HL-60 (cell line): ENCODE measurements at regions not wholly inside any gene's neighbourhood (a gene's known extent, or its start where the extent isn't known, plus 50 kb on each side); places are given as distances from the start of the nearest gene placed in this dataset.

Source experiments
- DNase-seq, 2 experiments: peaks; one replicate each; pipeline ENCODE4 v3.0.0-alpha.2; 2010 to 2020; ENCODE audit warnings: low read depth in 1 of 2, low spot score in 1 of 2
- H3K27ac ChIP-seq: fragments of 250-450 bp; sonication (Bioruptor Pico); replicated peaks from 2 replicates; pipeline ENCODE4 v1.5.1; 2020; ENCODE audit warnings: mild to moderate bottlenecking, moderate library complexity
- H3K27me3 ChIP-seq: fragments of 250-450 bp; sonication (Bioruptor Pico); 2 replicates; pipeline ENCODE4 v1.5.1; 2021; ENCODE audit warnings: mild to moderate bottlenecking, moderate library complexity; ENCODE audit not compliant: insufficient read depth, poor library complexity, severe bottlenecking
- H3K4me3 ChIP-seq: replicated peaks from 2 replicates; pipeline ENCODE4 v1.5.1; 2011; ENCODE audit warnings: mild to moderate bottlenecking, control low read depth, low read length; ENCODE audit not compliant: insufficient read depth
- GABPA ChIP-seq: IDR thresholded peaks from 2 replicates; pipeline ENCODE4 v1.6.1; 2012; ENCODE audit warnings: low read depth
- POLR2AphosphoS5 ChIP-seq: IDR thresholded peaks from 2 replicates; pipeline ENCODE4 v1.6.1; 2012; ENCODE audit warnings: low read depth
- SPI1 ChIP-seq: IDR thresholded peaks from 2 replicates; pipeline ENCODE4 v1.6.1; 2012; ENCODE audit warnings: low read depth, mild to moderate bottlenecking, borderline replicate concordance
- TF ChIP-seq, protein P1 (sequence below): IDR thresholded peaks from 2 replicates; pipeline ENCODE4 v1.6.1; 2012; ENCODE audit warnings: low read depth; ENCODE audit not compliant: insufficient replicate concordance
- TF ChIP-seq, protein P2 (sequence below): IDR thresholded peaks from one replicate; pipeline ENCODE4 v1.5.1; 2011; ENCODE audit warnings: low read length, control low read depth, inconsistent platforms; ENCODE audit not compliant: insufficient read depth

- DNase-seq = no peak
- Histone ChIP-seq H3K27ac (no peak overlapping the region), H3K27me3 (peaks cover 2% of the 10 kb centered on the region)
Observed at GRCh38 chr14:49401373-49401772, 184.8 kb downstream of the RPS29 start.

GRCh38 chr14:49396801-49397200, 189.4 kb downstream of the RPS29 start:
- Histone ChIP-seq H3K27ac (no peak overlapping the region), H3K4me3 (no peak overlapping the region), H3K27me3 (peaks cover 2% of the 10 kb centered on the region)
- TF ChIP-seq, protein P1, sequence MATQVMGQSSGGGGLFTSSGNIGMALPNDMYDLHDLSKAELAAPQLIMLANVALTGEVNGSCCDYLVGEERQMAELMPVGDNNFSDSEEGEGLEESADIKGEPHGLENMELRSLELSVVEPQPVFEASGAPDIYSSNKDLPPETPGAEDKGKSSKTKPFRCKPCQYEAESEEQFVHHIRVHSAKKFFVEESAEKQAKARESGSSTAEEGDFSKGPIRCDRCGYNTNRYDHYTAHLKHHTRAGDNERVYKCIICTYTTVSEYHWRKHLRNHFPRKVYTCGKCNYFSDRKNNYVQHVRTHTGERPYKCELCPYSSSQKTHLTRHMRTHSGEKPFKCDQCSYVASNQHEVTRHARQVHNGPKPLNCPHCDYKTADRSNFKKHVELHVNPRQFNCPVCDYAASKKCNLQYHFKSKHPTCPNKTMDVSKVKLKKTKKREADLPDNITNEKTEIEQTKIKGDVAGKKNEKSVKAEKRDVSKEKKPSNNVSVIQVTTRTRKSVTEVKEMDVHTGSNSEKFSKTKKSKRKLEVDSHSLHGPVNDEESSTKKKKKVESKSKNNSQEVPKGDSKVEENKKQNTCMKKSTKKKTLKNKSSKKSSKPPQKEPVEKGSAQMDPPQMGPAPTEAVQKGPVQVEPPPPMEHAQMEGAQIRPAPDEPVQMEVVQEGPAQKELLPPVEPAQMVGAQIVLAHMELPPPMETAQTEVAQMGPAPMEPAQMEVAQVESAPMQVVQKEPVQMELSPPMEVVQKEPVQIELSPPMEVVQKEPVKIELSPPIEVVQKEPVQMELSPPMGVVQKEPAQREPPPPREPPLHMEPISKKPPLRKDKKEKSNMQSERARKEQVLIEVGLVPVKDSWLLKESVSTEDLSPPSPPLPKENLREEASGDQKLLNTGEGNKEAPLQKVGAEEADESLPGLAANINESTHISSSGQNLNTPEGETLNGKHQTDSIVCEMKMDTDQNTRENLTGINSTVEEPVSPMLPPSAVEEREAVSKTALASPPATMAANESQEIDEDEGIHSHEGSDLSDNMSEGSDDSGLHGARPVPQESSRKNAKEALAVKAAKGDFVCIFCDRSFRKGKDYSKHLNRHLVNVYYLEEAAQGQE = no peak
- TF ChIP-seq SPI1 (no peak), POLR2AphosphoS5 (no peak), GABPA (no peak)
- TF ChIP-seq, protein P2, sequence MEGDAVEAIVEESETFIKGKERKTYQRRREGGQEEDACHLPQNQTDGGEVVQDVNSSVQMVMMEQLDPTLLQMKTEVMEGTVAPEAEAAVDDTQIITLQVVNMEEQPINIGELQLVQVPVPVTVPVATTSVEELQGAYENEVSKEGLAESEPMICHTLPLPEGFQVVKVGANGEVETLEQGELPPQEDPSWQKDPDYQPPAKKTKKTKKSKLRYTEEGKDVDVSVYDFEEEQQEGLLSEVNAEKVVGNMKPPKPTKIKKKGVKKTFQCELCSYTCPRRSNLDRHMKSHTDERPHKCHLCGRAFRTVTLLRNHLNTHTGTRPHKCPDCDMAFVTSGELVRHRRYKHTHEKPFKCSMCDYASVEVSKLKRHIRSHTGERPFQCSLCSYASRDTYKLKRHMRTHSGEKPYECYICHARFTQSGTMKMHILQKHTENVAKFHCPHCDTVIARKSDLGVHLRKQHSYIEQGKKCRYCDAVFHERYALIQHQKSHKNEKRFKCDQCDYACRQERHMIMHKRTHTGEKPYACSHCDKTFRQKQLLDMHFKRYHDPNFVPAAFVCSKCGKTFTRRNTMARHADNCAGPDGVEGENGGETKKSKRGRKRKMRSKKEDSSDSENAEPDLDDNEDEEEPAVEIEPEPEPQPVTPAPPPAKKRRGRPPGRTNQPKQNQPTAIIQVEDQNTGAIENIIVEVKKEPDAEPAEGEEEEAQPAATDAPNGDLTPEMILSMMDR = no peak
- DNase-seq = no peak

More at GRCh38 chr14:49401373-49401772, 184.8 kb downstream of the RPS29 start:
- H3K4me3 ChIP-seq = no peak overlapping the region
- TF ChIP-seq GABPA = no peak
- TF ChIP-seq SPI1 = no peak
- TF ChIP-seq POLR2AphosphoS5 = no peak
- TF ChIP-seq, protein P2 = no peak
- TF ChIP-seq, protein P1 = no peak

DNA sequence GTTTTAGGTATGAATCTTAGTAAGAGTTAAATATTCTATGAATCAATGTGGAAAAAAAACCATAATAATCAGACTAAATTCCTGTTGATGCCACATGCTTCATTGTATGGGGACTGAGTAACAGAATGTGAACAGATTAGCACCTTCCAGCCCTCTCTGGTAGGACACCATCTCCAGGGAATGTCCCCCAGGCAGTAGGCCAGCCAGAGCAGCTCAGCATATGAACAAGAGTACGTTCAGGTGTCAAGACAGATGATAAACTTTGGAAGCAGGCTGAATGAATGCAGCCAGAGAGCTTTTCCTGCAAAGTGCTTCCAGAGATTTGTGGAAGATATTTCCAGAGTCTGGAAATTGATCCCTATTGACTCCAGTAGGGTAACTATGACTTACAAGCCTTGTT, 204.4 kb downstream of the RPS29 start:
- no peak overlapping the region for H3K4me3 ChIP-seq

More for the DNA sequence above, 204.4 kb downstream of the RPS29 start:
- TF ChIP-seq GABPA (no peak), POLR2AphosphoS5 (no peak), SPI1 (no peak)
- TF ChIP-seq, protein P1 = no peak
- TF ChIP-seq, protein P2 = no peak
- DNase-seq = no peak
- Histone ChIP-seq H3K27me3 (no peaks in the 10 kb centered on the region), H3K27ac (no peak overlapping the region)
